Neuronal stem cell (in vitro differentiated cells): ENCODE measurements at regions not wholly inside any gene's neighbourhood (a gene's known extent, or its start where the extent isn't known, plus 50 kb on each side); places are given as distances from the start of the nearest gene placed in this dataset.
"Not testable (repeated sequence)": the region's sequence is repeated elsewhere in the genome, so short reads cannot be mapped to it uniquely, and the experiment has no call there.

Experiments
- DNase-seq: peaks from one replicate; pipeline ENCODE4 v3.0.0-alpha.2; 2013; ENCODE audit warnings: low spot score
- H2AFZ ChIP-seq: one replicate; pipeline ENCODE4 v1.6.1; 2013; ENCODE audit warnings: mild to moderate bottlenecking, low read length, inconsistent platforms
- H2AK5ac ChIP-seq: 2 replicates; pipeline ENCODE4 v1.6.1; 2013; ENCODE audit warnings: low read depth, mild to moderate bottlenecking, inconsistent platforms, low read length, moderate library complexity, mixed read lengths
- H2BK120ac ChIP-seq: 2 replicates; pipeline ENCODE4 v1.6.1; 2013; ENCODE audit warnings: low read depth, mild to moderate bottlenecking, inconsistent platforms, low read length, moderate library complexity, mixed read lengths
- H2BK12ac ChIP-seq: one replicate; pipeline ENCODE4 v1.6.1; 2013; ENCODE audit warnings: low read length, inconsistent platforms
- H2BK15ac ChIP-seq: 2 replicates; pipeline ENCODE4 v1.6.1; 2013; ENCODE audit warnings: mild to moderate bottlenecking, low read length, inconsistent platforms, mixed read lengths
- H2BK5ac ChIP-seq: one replicate; pipeline ENCODE4 v1.6.1; 2013; ENCODE audit warnings: inconsistent platforms, mild to moderate bottlenecking, low read length, moderate library complexity
- H3K14ac ChIP-seq: one replicate; pipeline ENCODE4 v1.6.1; 2013; ENCODE audit warnings: low read length, inconsistent platforms
- H3K18ac ChIP-seq: 2 replicates; pipeline ENCODE4 v1.6.1; 2013; ENCODE audit warnings: low read length, inconsistent platforms
- H3K23ac ChIP-seq: 2 replicates; pipeline ENCODE4 v1.6.1; 2013; ENCODE audit warnings: low read depth, mild to moderate bottlenecking, mixed read lengths, low read length, inconsistent platforms; ENCODE audit not compliant: poor library complexity
- H3K27ac ChIP-seq: replicated peaks from 3 replicates; pipeline ENCODE4 v1.5.1; 2013; ENCODE audit warnings: low read length, inconsistent platforms
- H3K27me3 ChIP-seq, 3 experiments: 2 replicates each; pipeline ENCODE4 v1.6.1; 2013; ENCODE audit warnings: low read length in 3 of 3, mild to moderate bottlenecking in 2 of 3, inconsistent platforms in 1 of 3, low read depth in 1 of 3, mixed read lengths in 1 of 3, moderate library complexity in 1 of 3; ENCODE audit not compliant: control insufficient read depth in 3 of 3, insufficient read depth in 3 of 3
- H3K36me3 ChIP-seq, 2 donors: replicated peaks in 1 of 2; 2 replicates each; pipeline ENCODE4 v1.6.1; 2013; ENCODE audit warnings: low read length in 2 of 2; ENCODE audit not compliant: control insufficient read depth in 2 of 2, insufficient read depth in 2 of 2
- H3K4ac ChIP-seq: 2 replicates; pipeline ENCODE4 v1.6.1; 2013; ENCODE audit warnings: inconsistent platforms, mild to moderate bottlenecking, low read length, moderate library complexity
- H3K4me1 ChIP-seq, 2 donors: 1 replicate in 1 of 2; 2 replicates in 1 of 2; pipeline ENCODE4 v1.6.1; 2013; ENCODE audit warnings: low read length in 2 of 2, low read depth in 1 of 2; ENCODE audit not compliant: control insufficient read depth in 2 of 2, insufficient read depth in 1 of 2
- H3K4me2 ChIP-seq: one replicate; pipeline ENCODE4 v1.6.1; 2013; ENCODE audit warnings: mild to moderate bottlenecking, low read length, inconsistent platforms; ENCODE audit not compliant: insufficient read depth, poor library complexity, severe bottlenecking
- H3K4me3 ChIP-seq, 2 donors: 2 replicates each; pipeline ENCODE4 v1.5.1; 2013; ENCODE audit warnings: low read length in 2 of 2, mild to moderate bottlenecking in 2 of 2, inconsistent platforms in 1 of 2, moderate library complexity in 1 of 2
- H3K79me1 ChIP-seq: one replicate; pipeline ENCODE4 v1.6.1; 2013; ENCODE audit warnings: low read depth, mild to moderate bottlenecking, inconsistent platforms, low read length, moderate library complexity
- H3K9ac ChIP-seq: one replicate; pipeline ENCODE4 v1.6.1; 2013; ENCODE audit warnings: mild to moderate bottlenecking, low read depth, low read length, inconsistent platforms; ENCODE audit not compliant: poor library complexity
- H3K9me3 ChIP-seq, 2 donors: replicated peaks in 1 of 2; 2 replicates each; pipeline versions ENCODE3 to v1.6.1; 2013; ENCODE audit warnings: low read length in 2 of 2, mild to moderate bottlenecking in 2 of 2, inconsistent platforms in 1 of 2, low read depth in 1 of 2, mixed read lengths in 1 of 2, moderate library complexity in 1 of 2; ENCODE audit not compliant: control insufficient read depth in 2 of 2, insufficient read depth in 1 of 2
- H4K8ac ChIP-seq: one replicate; pipeline ENCODE4 v1.6.1; 2013; ENCODE audit warnings: low read depth, mild to moderate bottlenecking, inconsistent platforms, low read length, moderate library complexity
- H4K91ac ChIP-seq: one replicate; pipeline ENCODE4 v1.6.1; 2013; ENCODE audit warnings: low read length, low read depth, mild to moderate bottlenecking, inconsistent platforms; ENCODE audit not compliant: poor library complexity
- WGBS, 2 donors: extraction: QIAGEN DNeasy Blood & Tissue Kit; methylation state at CpG; one replicate each; pipeline ENCODE4 v1.1.7; 2013; ENCODE audit warnings: missing lambda C conversion rate in 2 of 2, mixed read lengths in 1 of 2; ENCODE audit not compliant: insufficient read length in 2 of 2, insufficient replicate concordance in 1 of 2; ENCODE audit errors: extremely low coverage in 2 of 2; 5-methylcytosine and 5-hydroxymethylcytosine counted together

- DNase-seq, result no peak
- Histone ChIP-seq H3K4me2 (no peak overlapping the region), H3K14ac (no peak overlapping the region), H3K27me3 (no peaks in the 10 kb centered on the region), H2AK5ac (no peak overlapping the region), H2BK15ac (no peak overlapping the region), H3K9me3 (peaks cover 0 to 4% of the 10 kb centered on the region in 2 donors), H3K4me1 (peaks cover 0 to 6% of the 10 kb centered on the region in 2 donors), H3K23ac (no peak overlapping the region), H3K4ac (no peak overlapping the region), H3K27ac (no peak overlapping the region), H2BK5ac (no peak overlapping the region), H2BK12ac (no peak overlapping the region), H3K36me3 (no peaks in the 10 kb centered on the region), H2BK120ac (no peak overlapping the region), H3K79me1 (no peaks in the 10 kb centered on the region), H2AFZ (no peak overlapping the region), H3K4me3 (no peak overlapping the region), H3K18ac (no peak overlapping the region), H4K91ac (no peak overlapping the region), H3K9ac (no peak overlapping the region), H4K8ac (no peak overlapping the region)
- no CpG with 5 or more reads among the region's 6 CpGs for WGBS, 2 donors
Observed at GRCh38 chr5:44046619-44047364, 342.4 kb downstream of the FGF10 start.

- not testable (repeated sequence) for H3K9ac ChIP-seq, H3K4me1 ChIP-seq, H2BK5ac ChIP-seq, H2AK5ac ChIP-seq, H4K8ac ChIP-seq, H3K79me1 ChIP-seq, H2BK12ac ChIP-seq, H3K4ac ChIP-seq, H3K4me2 ChIP-seq, DNase-seq, H3K27me3 ChIP-seq, H4K91ac ChIP-seq, H2BK120ac ChIP-seq, H3K9me3 ChIP-seq, H3K27ac ChIP-seq, H2AFZ ChIP-seq, H3K14ac ChIP-seq, H2BK15ac ChIP-seq, H3K36me3 ChIP-seq, H3K23ac ChIP-seq, H3K4me3 ChIP-seq, H3K18ac ChIP-seq
- WGBS, 2 donors, result no CpG with 5 or more reads among the region's 4 CpGs
Observed at GRCh38 chr5:44044549-44044948, 344.7 kb downstream of the FGF10 start.

- Histone ChIP-seq H3K9me3 (no peaks in the 10 kb centered on the region), H3K4ac (no peak overlapping the region), H3K18ac (no peak overlapping the region), H2BK15ac (no peak overlapping the region), H3K4me1 (no peaks in the 10 kb centered on the region), H4K91ac (no peak overlapping the region), H3K9ac (no peak overlapping the region), H3K36me3 (no peaks in the 10 kb centered on the region), H3K4me3 (no peak overlapping the region), H3K27ac (no peak overlapping the region), H3K4me2 (no peak overlapping the region), H2AFZ (no peak overlapping the region), H2BK12ac (no peak overlapping the region), H2AK5ac (no peak overlapping the region), H2BK120ac (no peak overlapping the region), H3K14ac (no peak overlapping the region), H3K23ac (no peak overlapping the region), H3K79me1 (no peaks in the 10 kb centered on the region), H2BK5ac (no peak overlapping the region), H4K8ac (no peak overlapping the region), H3K27me3 (no peaks in the 10 kb centered on the region)
- WGBS, 2 donors, result no CpG with 5 or more reads among the region's 1 CpG
- DNase-seq, result no peak
Observed at GRCh38 chr5:44028226-44028625, 361.0 kb downstream of the FGF10 start.

GRCh38 chr5:44022622-44023021, 366.6 kb downstream of the FGF10 start:
- Histone ChIP-seq H3K23ac (no peak overlapping the region), H3K18ac (peak overlapping the region; percentile 13), H2AFZ (no peak overlapping the region), H2BK12ac (no peak overlapping the region), H3K79me1 (no peaks in the 10 kb centered on the region), H2BK15ac (no peak overlapping the region), H2BK120ac (no peak overlapping the region), H2BK5ac (no peak overlapping the region), H4K8ac (no peak overlapping the region), H3K9me3 (no peaks in the 10 kb centered on the region), H4K91ac (no peak overlapping the region), H3K36me3 (no peaks in the 10 kb centered on the region), H3K14ac (no peak overlapping the region), H3K4me2 (no peak overlapping the region), H2AK5ac (no peak overlapping the region), H3K27me3 (no peaks in the 10 kb centered on the region), H3K4ac (no peak overlapping the region), H3K27ac (no peak overlapping the region), H3K4me1 (no peaks in the 10 kb centered on the region), H3K9ac (no peak overlapping the region), H3K4me3 (peak overlapping the region in 1 of 2 donors; percentile 63)
- DNase-seq, result no peak
